ENCODE measurements at regions not wholly inside any gene's neighbourhood (a gene's known extent, or its start where the extent isn't known, plus 50 kb on each side); places are given as distances from the start of the nearest gene placed in this dataset.

- TF ChIP-seq EZH2 (IDR thresholded peaks at IDR 0.05; ENCODE audit: low read depth, low read length, severe bottlenecking) (no peak), MAX (IDR thresholded peaks at IDR 0.05) (no peak), CTCF (IDR thresholded peaks at IDR 0.05; ENCODE audit: control extremely low read depth in 1 of 3, insufficient read depth in 1 of 3, low read depth in 1 of 3, low read length in 3 of 3) (no peak)
Measured at GRCh38 chr17:77315551-77316190, 174.9 kb downstream of the SEC14L1 start.
